IPS-18a (cell line): ENCODE measurements at regions not wholly inside any gene's neighbourhood (a gene's known extent, or its start where the extent isn't known, plus 50 kb on each side); places are given as distances from the start of the nearest gene placed in this dataset.

Source experiments
- H3K27ac ChIP-seq: one replicate; pipeline ENCODE4 v1.5.1; 2013; ENCODE audit warnings: low read length
- H3K27me3 ChIP-seq: one replicate; pipeline ENCODE4 v1.6.1; 2013; ENCODE audit warnings: mild to moderate bottlenecking, low read length; ENCODE audit not compliant: control insufficient read depth, insufficient read depth
- H3K36me3 ChIP-seq: one replicate; pipeline ENCODE4 v1.6.1; 2013; ENCODE audit warnings: low read depth, low read length; ENCODE audit not compliant: control insufficient read depth
- H3K4me1 ChIP-seq: one replicate; pipeline ENCODE4 v1.6.1; 2013; ENCODE audit warnings: low read depth, low read length; ENCODE audit not compliant: control insufficient read depth
- H3K4me3 ChIP-seq: one replicate; pipeline ENCODE4 v1.5.1; 2013; ENCODE audit warnings: low read length
- H3K9ac ChIP-seq: one replicate; pipeline ENCODE4 v1.6.1; 2013; ENCODE audit warnings: mild to moderate bottlenecking, low read length, moderate library complexity
- H3K9me3 ChIP-seq: one replicate; pipeline ENCODE4 v1.6.1; 2013; ENCODE audit warnings: low read depth, low read length; ENCODE audit not compliant: control insufficient read depth

GRCh38 chrX:137427426-137427778, 138.5 kb upstream of the ZIC3 start:
- H3K27ac ChIP-seq: no peak overlapping the region
- H3K4me1 ChIP-seq: peaks cover 13% of the 10 kb centered on the region
- H3K27me3 ChIP-seq: peaks cover 70% of the 10 kb centered on the region
- H3K9ac ChIP-seq: no peak overlapping the region
- peak overlapping the region; percentile 68 for H3K4me3 ChIP-seq
- H3K9me3 ChIP-seq: peaks cover 7% of the 10 kb centered on the region
- H3K36me3 ChIP-seq: no peaks in the 10 kb centered on the region

- Histone ChIP-seq H3K4me3 (peak overlapping the region; percentile 68), H3K27ac (no peak overlapping the region), H3K36me3 (no peaks in the 10 kb centered on the region), H3K4me1 (peaks cover 11% of the 10 kb centered on the region), H3K9ac (no peak overlapping the region), H3K9me3 (peaks cover 7% of the 10 kb centered on the region), H3K27me3 (peaks cover 75% of the 10 kb centered on the region)
Observed at GRCh38 chrX:137426695-137427425, 139.1 kb upstream of the ZIC3 start.

- peak overlapping the region; percentile 56 for H3K4me3 ChIP-seq
- H3K4me1 ChIP-seq: peaks cover 7% of the 10 kb centered on the region
- peaks cover 2% of the 10 kb centered on the region for H3K9me3 ChIP-seq
- no peak overlapping the region for H3K27ac ChIP-seq
- no peak overlapping the region for H3K9ac ChIP-seq
- H3K36me3 ChIP-seq: no peaks in the 10 kb centered on the region
- peaks cover 77% of the 10 kb centered on the region for H3K27me3 ChIP-seq
Observed at GRCh38 chrX:137425986-137426385, 139.9 kb upstream of the ZIC3 start.

GRCh38 chrX:137425273-137425902, 140.5 kb upstream of the ZIC3 start:
- H3K27me3 ChIP-seq: peaks cover 72% of the 10 kb centered on the region
- peaks cover 7% of the 10 kb centered on the region for H3K4me1 ChIP-seq
- no peaks in the 10 kb centered on the region for H3K36me3 ChIP-seq
- H3K4me3 ChIP-seq: peak overlapping the region; percentile 56
- peaks cover 2% of the 10 kb centered on the region for H3K9me3 ChIP-seq
- H3K27ac ChIP-seq: no peak overlapping the region
- no peak overlapping the region for H3K9ac ChIP-seq

DNA sequence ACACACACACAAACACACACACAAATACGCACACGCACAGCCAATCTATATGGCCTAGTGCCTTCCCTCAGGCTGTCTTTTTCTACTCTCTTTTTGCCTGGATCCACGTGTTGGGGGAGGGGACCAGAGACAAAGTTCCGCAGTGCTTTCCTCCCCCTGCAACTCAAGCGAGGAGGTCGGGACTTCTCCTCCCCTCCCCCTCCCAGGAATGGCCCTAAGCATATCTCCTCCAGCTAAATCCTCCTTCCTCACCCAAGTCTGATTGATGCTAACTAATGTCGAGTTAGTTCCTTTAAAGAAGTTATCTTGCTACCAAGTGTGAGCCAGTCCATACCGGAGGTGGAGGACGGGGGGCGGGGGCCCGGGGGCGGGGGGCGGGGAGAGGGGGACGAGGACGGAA, 141.2 kb upstream of the ZIC3 start:
- peaks cover 5% of the 10 kb centered on the region for H3K9me3 ChIP-seq
- H3K4me3 ChIP-seq: peak overlapping the region; percentile 56
- no peaks in the 10 kb centered on the region for H3K36me3 ChIP-seq
- H3K27ac ChIP-seq: no peak overlapping the region
- peaks cover 7% of the 10 kb centered on the region for H3K4me1 ChIP-seq
- peaks cover 68% of the 10 kb centered on the region for H3K27me3 ChIP-seq
- H3K9ac ChIP-seq: no peak overlapping the region

GRCh38 chrX:137423241-137423640, 142.7 kb upstream of the ZIC3 start:
- H3K36me3 ChIP-seq: no peaks in the 10 kb centered on the region
- no peak overlapping the region for H3K4me3 ChIP-seq
- no peak overlapping the region for H3K27ac ChIP-seq
- H3K4me1 ChIP-seq: peaks cover 7% of the 10 kb centered on the region
- H3K9me3 ChIP-seq: peaks cover 5% of the 10 kb centered on the region
- H3K9ac ChIP-seq: no peak overlapping the region
- H3K27me3 ChIP-seq: peaks cover 56% of the 10 kb centered on the region

DNA sequence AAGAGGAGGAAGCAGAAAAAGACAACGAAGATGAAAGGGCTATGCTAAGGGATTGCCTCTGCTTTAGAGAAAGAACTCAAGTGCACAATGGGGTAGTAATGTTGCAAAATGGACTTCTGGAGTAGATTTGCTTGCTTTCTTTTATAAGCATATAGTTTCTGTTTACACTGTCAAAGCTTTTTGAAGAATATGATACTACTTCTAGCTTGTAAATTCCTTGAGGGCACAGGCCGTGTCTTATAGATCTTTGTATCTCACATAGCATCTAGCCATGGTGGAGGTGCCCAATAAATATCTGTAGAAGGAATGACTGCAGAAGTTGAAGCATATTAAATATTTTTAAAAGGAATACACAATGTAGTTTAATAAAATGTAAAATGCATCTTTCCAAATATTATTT, 147.8 kb upstream of the ZIC3 start:
- Histone ChIP-seq H3K9ac (no peak overlapping the region), H3K27ac (no peak overlapping the region), H3K27me3 (peaks cover 17% of the 10 kb centered on the region), H3K9me3 (peaks cover 12% of the 10 kb centered on the region), H3K4me1 (no peaks in the 10 kb centered on the region), H3K36me3 (no peaks in the 10 kb centered on the region), H3K4me3 (no peak overlapping the region)

GRCh38 chrX:137413190-137413589, 152.7 kb upstream of the ZIC3 start:
- H3K9ac ChIP-seq: no peak overlapping the region
- no peak overlapping the region for H3K4me3 ChIP-seq
- peaks cover 14% of the 10 kb centered on the region for H3K9me3 ChIP-seq
- no peaks in the 10 kb centered on the region for H3K4me1 ChIP-seq
- no peaks in the 10 kb centered on the region for H3K27me3 ChIP-seq
- no peak overlapping the region for H3K27ac ChIP-seq
- no peaks in the 10 kb centered on the region for H3K36me3 ChIP-seq

GRCh38 chrX:137405449-137406140, 160.3 kb upstream of the ZIC3 start:
- peaks cover 10% of the 10 kb centered on the region for H3K9me3 ChIP-seq
- no peaks in the 10 kb centered on the region for H3K27me3 ChIP-seq
- H3K4me3 ChIP-seq: no peak overlapping the region
- H3K27ac ChIP-seq: no peak overlapping the region
- H3K36me3 ChIP-seq: no peaks in the 10 kb centered on the region
- no peak overlapping the region for H3K9ac ChIP-seq
- H3K4me1 ChIP-seq: no peaks in the 10 kb centered on the region

- H3K27ac ChIP-seq: no peak overlapping the region
- H3K36me3 ChIP-seq: no peaks in the 10 kb centered on the region
- H3K4me3 ChIP-seq: no peak overlapping the region
- H3K4me1 ChIP-seq: no peaks in the 10 kb centered on the region
- H3K9ac ChIP-seq: no peak overlapping the region
- no peaks in the 10 kb centered on the region for H3K27me3 ChIP-seq
- H3K9me3 ChIP-seq: peaks cover 14% of the 10 kb centered on the region
Observed at GRCh38 chrX:137401092-137401491, 164.8 kb upstream of the ZIC3 start.

DNA sequence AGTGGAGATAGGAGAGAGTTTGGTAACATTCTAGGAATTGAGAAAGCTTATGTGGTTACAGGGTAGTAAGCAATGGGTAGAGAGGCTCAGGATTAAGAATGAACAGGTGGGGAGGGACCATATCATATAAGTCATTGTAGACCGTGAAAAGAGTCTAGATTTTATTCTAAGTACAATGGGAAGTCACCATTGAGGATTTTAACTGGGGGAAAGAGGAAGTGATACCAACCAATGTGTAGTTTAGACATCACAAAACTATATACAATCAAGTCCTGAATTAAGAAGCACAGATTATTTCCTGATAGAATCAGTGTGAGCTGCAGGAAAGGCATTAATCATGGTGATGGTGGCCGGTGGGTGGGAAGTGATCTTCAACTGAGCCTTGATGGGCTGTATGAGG, 178.3 kb upstream of the ZIC3 start:
- H3K36me3 ChIP-seq: no peaks in the 10 kb centered on the region
- no peaks in the 10 kb centered on the region for H3K4me1 ChIP-seq
- H3K27me3 ChIP-seq: no peaks in the 10 kb centered on the region
- H3K4me3 ChIP-seq: no peak overlapping the region
- H3K9ac ChIP-seq: no peak overlapping the region
- H3K9me3 ChIP-seq: peaks cover 19% of the 10 kb centered on the region
- H3K27ac ChIP-seq: no peak overlapping the region
